WI38 (cell line): ENCODE measurements at regions not wholly inside any gene's neighbourhood (a gene's known extent, or its start where the extent isn't known, plus 50 kb on each side); places are given as distances from the start of the nearest gene placed in this dataset.
"Not testable (repeated sequence)": the region's sequence is repeated elsewhere in the genome, so short reads cannot be mapped to it uniquely, and the experiment has no call there.

Experiments used
- H3K4me3 ChIP-seq: 2 replicates; pipeline ENCODE4 v1.5.1; 2011; ENCODE audit warnings: low read depth, mild to moderate bottlenecking, control low read depth, low read length
- CTCF ChIP-seq: IDR thresholded peaks from 2 replicates; pipeline ENCODE4 v1.5.1; 2012; ENCODE audit warnings: low read depth, mild to moderate bottlenecking, control low read depth, low read length

DNA sequence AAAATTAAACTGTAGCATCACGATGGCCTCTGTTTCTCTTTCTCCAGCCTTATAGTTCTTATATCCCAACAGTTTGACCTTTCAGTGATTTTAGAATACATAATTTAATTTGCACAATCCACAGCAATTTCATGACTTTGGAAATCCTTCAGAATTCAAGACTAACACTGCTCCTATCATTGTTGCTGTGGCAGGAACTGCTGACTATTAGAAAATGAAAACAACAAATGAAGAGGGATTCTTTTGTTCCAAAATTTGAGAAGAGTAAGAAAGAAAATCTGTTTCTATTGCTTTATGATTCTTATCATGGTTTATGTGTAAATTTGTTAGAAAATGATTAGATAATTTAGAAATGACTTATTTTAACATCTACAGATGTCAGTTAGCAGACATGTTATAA, 604.0 kb upstream of the ADGRB3 start:
- H3K4me3 ChIP-seq = no peak overlapping the region
- TF ChIP-seq CTCF = no peak

DNA sequence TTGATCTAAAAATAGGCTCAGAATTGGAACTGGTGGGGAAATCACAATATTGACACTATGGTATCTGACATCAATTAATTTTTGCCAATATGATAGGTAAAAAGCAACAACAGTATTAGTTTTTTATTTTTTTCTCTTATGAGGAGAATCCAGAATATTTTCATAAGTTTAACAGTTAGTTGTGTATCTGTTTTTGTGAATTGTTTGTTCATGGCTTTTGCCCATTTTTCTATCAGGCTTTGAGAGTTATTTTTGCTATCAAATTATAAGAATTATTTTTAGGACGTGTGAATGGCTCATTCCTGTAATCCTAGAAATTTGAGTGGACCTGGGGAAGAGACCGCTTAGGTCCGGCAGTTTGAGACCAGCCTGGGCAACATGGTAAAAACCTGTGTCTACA, 608.6 kb upstream of the ADGRB3 start:
- no peak for TF ChIP-seq CTCF
- no peak overlapping the region for H3K4me3 ChIP-seq

- TF ChIP-seq CTCF = no peak
- H3K4me3 ChIP-seq = no peak overlapping the region
Measured at GRCh38 chr6:68025764-68026163, 609.3 kb upstream of the ADGRB3 start.

GRCh38 chr6:68024570-68025269, 610.4 kb upstream of the ADGRB3 start:
- no peak overlapping the region for H3K4me3 ChIP-seq
- TF ChIP-seq CTCF = no peak

DNA sequence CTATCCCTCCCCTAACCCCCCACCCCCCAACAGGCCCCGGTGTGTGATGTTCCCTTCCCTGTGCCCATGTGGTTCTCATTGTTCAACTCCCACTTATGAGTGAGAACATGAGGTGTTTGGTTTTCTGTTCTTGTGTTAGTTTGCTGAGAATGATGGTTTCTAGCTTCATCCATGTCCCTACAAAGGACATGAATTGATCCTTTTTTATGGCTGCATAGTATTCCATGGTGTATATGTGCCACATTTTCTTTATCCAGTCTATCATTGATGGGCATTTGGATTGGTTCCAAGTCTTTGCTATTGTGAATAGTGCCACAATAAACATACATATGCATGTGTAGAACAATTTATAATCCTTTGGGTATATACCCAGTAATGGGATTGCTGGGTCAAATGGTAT, 612.1 kb upstream of the ADGRB3 start:
- H3K4me3 ChIP-seq = not testable (repeated sequence)

DNA sequence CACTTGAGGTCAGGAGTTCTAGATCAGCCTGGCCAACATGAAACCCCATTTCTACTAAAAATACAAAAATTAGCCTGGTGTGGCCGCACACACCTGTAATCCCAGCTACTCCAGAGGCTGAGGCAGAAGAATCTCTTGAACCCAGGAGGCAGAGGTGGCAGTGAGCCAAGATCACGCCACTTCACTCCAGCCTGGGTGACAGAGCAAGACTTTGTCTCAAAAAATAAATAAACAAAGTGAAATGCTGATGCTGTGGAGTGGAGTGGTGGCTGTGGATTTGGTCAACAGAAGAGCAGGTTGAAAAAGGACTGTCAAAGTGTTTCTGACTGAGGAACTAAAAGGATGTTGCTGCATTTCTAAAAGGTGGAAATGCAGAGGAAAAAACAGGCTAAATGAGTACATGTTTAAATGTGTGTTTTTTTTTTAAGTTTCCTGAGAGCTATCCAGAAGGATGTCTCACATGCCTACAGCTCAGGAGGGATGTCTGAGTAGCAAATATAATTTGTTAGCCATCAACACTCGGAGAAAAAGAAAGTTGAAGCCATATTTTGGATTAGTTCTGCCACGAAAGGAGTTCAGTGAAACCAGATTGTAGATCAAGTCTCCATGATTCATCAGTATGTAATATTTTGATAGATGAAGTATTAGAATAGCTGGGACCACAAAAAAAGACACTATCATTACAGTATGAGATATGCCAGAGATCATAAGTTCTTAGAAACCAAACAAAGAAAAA, 621.1 kb upstream of the ADGRB3 start:
- no peak overlapping the region for H3K4me3 ChIP-seq
- TF ChIP-seq CTCF = no peak

GRCh38 chr6:68012822-68013221, 622.3 kb upstream of the ADGRB3 start:
- H3K4me3 ChIP-seq = no peak overlapping the region
- TF ChIP-seq CTCF = no peak
